ENCODE measurements at regions not wholly inside any gene's neighbourhood (a gene's known extent, or its start where the extent isn't known, plus 50 kb on each side); places are given as distances from the start of the nearest gene placed in this dataset.

DNA sequence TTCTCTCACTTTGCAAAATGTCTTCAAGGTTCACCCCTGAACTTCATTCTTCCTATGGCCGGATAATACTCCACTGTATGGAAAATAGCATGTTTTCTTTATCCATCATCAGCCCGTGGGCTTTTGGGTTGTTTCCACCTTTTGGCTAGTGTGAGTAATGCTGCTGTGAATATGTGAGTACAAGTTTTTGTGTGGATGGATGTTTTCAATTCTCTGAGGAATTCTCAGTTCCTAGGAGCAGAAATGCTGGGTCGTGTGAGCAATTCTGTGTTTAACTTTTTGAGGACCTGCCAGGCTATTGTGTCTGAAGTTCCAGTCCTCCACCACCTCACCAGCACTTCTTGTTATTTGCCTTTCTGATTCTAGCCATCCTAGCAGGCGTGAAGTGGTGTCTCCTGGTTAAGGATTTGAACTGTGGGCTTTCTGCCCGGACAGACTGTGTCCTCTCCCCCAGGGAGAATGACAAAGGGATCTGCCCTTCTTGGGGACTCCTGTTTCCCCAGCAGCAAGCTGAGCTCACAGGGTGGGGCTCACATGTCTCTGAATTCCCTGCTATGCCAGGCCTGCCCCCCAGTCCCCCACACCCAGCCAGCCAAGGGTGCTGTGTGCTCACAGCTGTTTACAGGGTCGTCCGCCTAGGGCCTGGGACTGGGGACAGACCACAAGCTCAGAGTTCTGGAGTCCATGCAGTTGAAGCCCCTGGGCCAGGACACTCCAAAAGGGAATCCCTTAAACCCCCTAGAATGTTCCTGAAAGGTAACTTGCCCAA, 92.2 kb upstream of the CIBAR2 start:
- TF ChIP-seq CTCF (conservative IDR thresholded peaks at IDR 0.05) (no peak), EZH2 (IDR thresholded peaks at IDR 0.05; ENCODE audit: low read depth) (no peak)

All from PC-9 (cell line).